ENCODE measurements at regions not wholly inside any gene's neighbourhood (a gene's known extent, or its start where the extent isn't known, plus 50 kb on each side); places are given as distances from the start of the nearest gene placed in this dataset.

- peaks cover 7% of the 10 kb centered on the region for H3K9me3 Mint-ChIP-seq
Observed at GRCh38 chr7:120114626-120115025, 158.3 kb upstream of the KCND2 start.

GRCh38 chr7:120123528-120123927 lies 149.4 kb upstream of the KCND2 start:
- peaks cover 10% of the 10 kb centered on the region for H3K9me3 Mint-ChIP-seq
- no peaks in the 10 kb centered on the region for H3K4me1 Mint-ChIP-seq (ENCODE audit: low read depth in 2 of 2)

More at GRCh38 chr7:120114626-120115025, 158.3 kb upstream of the KCND2 start:
- Mint-ChIP-seq H3K4me1 (ENCODE audit: low read depth in 2 of 2) (no peaks in the 10 kb centered on the region), H3K36me3 (peaks cover 6% of the 10 kb centered on the region), H3K27me3 (no peaks in the 10 kb centered on the region), H3K27ac (no peak overlapping the region), H3K4me3 (no peak overlapping the region)
- ATAC-seq (no peak), DNase-seq (ENCODE audit: low spot score) (no peak)

GRCh38 chr7:120131096-120131839 lies 141.7 kb upstream of the KCND2 start:
- DNase-seq (ENCODE audit: low spot score) (no peak), ATAC-seq (no peak)
- H3K36me3 Mint-ChIP-seq, result peaks cover 7% of the 10 kb centered on the region
- H3K27me3 Mint-ChIP-seq, result no peaks in the 10 kb centered on the region
- peaks cover 19% of the 10 kb centered on the region for H3K9me3 Mint-ChIP-seq
- H3K4me3 Mint-ChIP-seq, result no peak overlapping the region
- no peak overlapping the region for H3K27ac Mint-ChIP-seq
- no peaks in the 10 kb centered on the region for H3K4me1 Mint-ChIP-seq (ENCODE audit: low read depth in 2 of 2)

More at GRCh38 chr7:120123528-120123927, 149.4 kb upstream of the KCND2 start:
- Mint-ChIP-seq H3K4me3 (no peak overlapping the region), H3K36me3 (no peaks in the 10 kb centered on the region), H3K27ac (no peak overlapping the region), H3K27me3 (no peaks in the 10 kb centered on the region)
- DNase-seq (ENCODE audit: low spot score) (no peak), ATAC-seq (no peak)

DNA sequence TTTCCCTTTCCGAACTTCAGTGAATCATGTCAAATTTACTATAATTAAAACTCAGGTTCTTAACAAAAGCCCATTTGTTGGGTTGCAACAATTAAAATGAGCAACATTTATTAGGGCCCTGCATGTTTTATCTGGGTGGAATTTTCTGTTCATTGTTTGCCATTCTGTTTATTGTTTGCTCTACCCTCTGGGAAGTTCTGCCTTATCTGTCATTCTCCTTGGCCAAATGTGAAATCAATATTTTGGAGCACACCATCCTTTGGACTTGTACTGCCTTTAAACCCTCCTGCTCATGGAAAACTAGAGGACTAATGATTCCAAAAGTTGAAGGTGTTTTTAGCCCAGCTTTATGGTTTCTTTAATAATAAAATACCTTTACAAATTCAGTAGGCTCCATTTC lies 134.5 kb upstream of the KCND2 start:
- no peaks in the 10 kb centered on the region for H3K4me1 Mint-ChIP-seq (ENCODE audit: low read depth in 2 of 2)
- peaks cover 15% of the 10 kb centered on the region for H3K9me3 Mint-ChIP-seq
- H3K36me3 Mint-ChIP-seq, result peaks cover 4% of the 10 kb centered on the region
- no peaks in the 10 kb centered on the region for H3K27me3 Mint-ChIP-seq
- no peak for DNase-seq (ENCODE audit: low spot score)
- ATAC-seq, result no peak
- H3K4me3 Mint-ChIP-seq, result no peak overlapping the region
- no peak overlapping the region for H3K27ac Mint-ChIP-seq

GRCh38 chr7:120156476-120156875 lies 116.5 kb upstream of the KCND2 start:
- no peak overlapping the region for H3K4me3 Mint-ChIP-seq
- H3K27ac Mint-ChIP-seq, result no peak overlapping the region
- peaks cover 15% of the 10 kb centered on the region for H3K9me3 Mint-ChIP-seq
- H3K4me1 Mint-ChIP-seq (ENCODE audit: low read depth in 2 of 2), result no peaks in the 10 kb centered on the region
- no peak for DNase-seq (ENCODE audit: low spot score)
- no peaks in the 10 kb centered on the region for H3K27me3 Mint-ChIP-seq
- no peak for ATAC-seq
- peaks cover 4% of the 10 kb centered on the region for H3K36me3 Mint-ChIP-seq

DNA sequence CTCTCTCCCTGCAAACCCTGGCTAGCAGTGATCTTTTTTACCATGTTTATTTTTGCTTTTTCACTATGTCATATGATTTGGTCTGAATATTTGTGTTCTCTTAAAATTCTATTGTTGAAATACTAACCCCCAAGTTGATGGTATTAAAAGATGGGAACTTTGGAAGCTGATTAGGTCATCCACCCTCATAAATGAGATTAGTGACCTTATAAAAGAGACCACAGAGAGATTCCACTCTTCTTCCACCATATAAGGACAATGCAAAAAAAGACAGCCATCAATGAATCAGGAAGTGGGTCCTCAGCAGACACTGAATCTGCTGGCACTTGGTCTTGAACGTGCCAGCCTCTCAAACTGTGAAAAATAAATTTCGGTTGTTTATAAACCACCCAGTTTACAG lies 112.8 kb upstream of the KCND2 start:
- Mint-ChIP-seq H3K27me3 (no peaks in the 10 kb centered on the region), H3K4me3 (no peak overlapping the region), H3K9me3 (peaks cover 10% of the 10 kb centered on the region), H3K27ac (no peak overlapping the region), H3K4me1 (ENCODE audit: low read depth in 2 of 2) (no peaks in the 10 kb centered on the region), H3K36me3 (peaks cover 4% of the 10 kb centered on the region)
- DNase-seq (ENCODE audit: low spot score) (no peak), ATAC-seq (no peak)

GRCh38 chr7:120163449-120163848 lies 109.5 kb upstream of the KCND2 start:
- H3K4me1 Mint-ChIP-seq (ENCODE audit: low read depth in 2 of 2), result no peaks in the 10 kb centered on the region
- H3K27me3 Mint-ChIP-seq, result no peaks in the 10 kb centered on the region
- no peak overlapping the region for H3K27ac Mint-ChIP-seq
- DNase-seq (ENCODE audit: low spot score), result no peak
- no peak overlapping the region for H3K4me3 Mint-ChIP-seq
- H3K9me3 Mint-ChIP-seq, result peaks cover 11% of the 10 kb centered on the region
- H3K36me3 Mint-ChIP-seq, result peaks cover 4% of the 10 kb centered on the region
- ATAC-seq, result no peak

DNA sequence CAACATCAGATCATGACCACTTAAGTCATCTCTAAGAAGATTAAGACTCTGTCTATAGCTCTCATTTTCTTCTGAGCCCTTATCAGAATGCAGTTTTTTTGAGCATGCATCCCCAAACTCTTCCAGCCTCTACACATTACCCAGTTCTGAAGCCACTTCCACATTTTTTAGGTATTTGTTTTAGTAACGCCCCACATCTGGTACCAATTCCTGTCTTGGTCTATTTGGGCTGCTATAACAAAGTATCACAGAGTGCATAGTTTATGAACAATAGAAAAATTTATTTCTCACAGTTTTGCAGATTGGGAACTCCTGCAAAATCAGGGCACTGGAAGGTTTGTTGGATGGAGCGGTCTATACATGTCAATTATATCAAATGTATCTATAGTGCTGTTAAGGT lies 107.7 kb upstream of the KCND2 start:
- Mint-ChIP-seq H3K27ac (no peak overlapping the region), H3K4me1 (ENCODE audit: low read depth in 2 of 2) (no peaks in the 10 kb centered on the region), H3K4me3 (no peak overlapping the region), H3K36me3 (peaks cover 1% of the 10 kb centered on the region), H3K9me3 (peaks cover 7% of the 10 kb centered on the region), H3K27me3 (no peaks in the 10 kb centered on the region)
- DNase-seq (ENCODE audit: low spot score), result no peak
- no peak for ATAC-seq

GRCh38 chr7:120168066-120168465 lies 104.9 kb upstream of the KCND2 start:
- Mint-ChIP-seq H3K36me3 (no peaks in the 10 kb centered on the region), H3K4me1 (ENCODE audit: low read depth in 2 of 2) (no peaks in the 10 kb centered on the region), H3K9me3 (peaks cover 5% of the 10 kb centered on the region), H3K27me3 (no peaks in the 10 kb centered on the region), H3K27ac (no peak overlapping the region), H3K4me3 (no peak overlapping the region)
- no peak for ATAC-seq
- DNase-seq (ENCODE audit: low spot score), result no peak

DNA sequence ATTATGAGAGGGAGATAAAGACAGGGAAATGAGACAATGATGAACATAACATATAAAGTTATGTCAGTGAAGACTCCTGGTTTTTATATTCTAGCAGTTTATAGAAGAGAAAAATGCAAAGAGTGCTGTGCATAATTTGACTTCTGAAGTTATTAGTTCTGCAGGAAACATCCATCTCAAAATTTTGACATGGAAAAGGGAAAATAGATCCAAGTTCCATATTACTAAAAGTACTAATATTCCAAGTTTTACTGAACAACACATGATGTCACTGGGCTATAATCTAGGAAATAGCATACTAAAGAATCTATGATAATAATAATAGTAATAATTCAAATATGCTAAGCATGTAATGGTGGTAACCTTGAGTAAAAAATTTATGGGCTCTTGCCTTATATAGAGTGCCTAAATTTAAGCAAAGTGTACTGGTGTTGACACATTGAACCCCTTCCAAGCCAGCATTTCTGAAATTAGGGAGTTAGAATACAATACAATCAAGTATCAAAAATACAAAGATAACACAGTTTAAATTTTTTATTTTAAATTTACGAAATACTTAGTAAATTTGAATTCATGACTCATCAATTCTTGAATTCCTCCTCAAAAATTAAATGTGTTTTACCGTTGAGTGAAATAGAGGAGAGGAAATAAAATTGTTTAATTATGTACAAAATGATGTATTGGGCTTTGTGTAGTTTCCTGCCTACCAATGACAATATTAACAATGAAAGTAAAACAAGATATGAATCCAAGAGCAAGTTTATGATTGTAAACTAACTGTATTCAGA lies 102.8 kb upstream of the KCND2 start:
- H3K9me3 Mint-ChIP-seq, result peaks cover 3% of the 10 kb centered on the region
- no peak overlapping the region for H3K27ac Mint-ChIP-seq
- ATAC-seq (no peak), DNase-seq (ENCODE audit: low spot score) (no peak)
- H3K4me3 Mint-ChIP-seq, result no peak overlapping the region
- H3K27me3 Mint-ChIP-seq, result no peaks in the 10 kb centered on the region
- no peaks in the 10 kb centered on the region for H3K36me3 Mint-ChIP-seq
- no peaks in the 10 kb centered on the region for H3K4me1 Mint-ChIP-seq (ENCODE audit: low read depth in 2 of 2)

GRCh38 chr7:120170834-120171233 lies 102.1 kb upstream of the KCND2 start:
- Mint-ChIP-seq H3K36me3 (no peaks in the 10 kb centered on the region), H3K27me3 (no peaks in the 10 kb centered on the region), H3K27ac (no peak overlapping the region), H3K9me3 (peaks cover 3% of the 10 kb centered on the region), H3K4me3 (no peak overlapping the region), H3K4me1 (ENCODE audit: low read depth in 2 of 2) (no peaks in the 10 kb centered on the region)
- no peak for ATAC-seq
- no peak for DNase-seq (ENCODE audit: low spot score)

DNA sequence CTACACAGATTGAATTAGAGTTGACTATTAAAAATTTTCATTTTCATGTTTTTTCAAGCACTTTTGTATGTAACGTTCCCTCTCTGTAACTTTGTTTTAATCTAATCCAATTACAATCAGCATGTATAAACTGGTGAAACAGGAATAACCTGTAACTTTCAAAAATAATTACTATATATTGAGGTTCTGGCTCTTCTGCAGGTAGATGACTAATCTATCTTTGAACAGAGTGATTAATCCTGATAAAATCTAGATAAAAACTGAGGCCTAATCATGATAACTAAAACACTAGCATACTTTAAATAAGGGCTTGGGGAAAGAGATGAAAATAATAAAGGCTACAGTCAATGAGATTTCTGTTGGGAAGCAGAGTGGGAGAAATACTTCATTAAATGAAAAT lies 101.6 kb upstream of the KCND2 start:
- Mint-ChIP-seq H3K27ac (no peak overlapping the region), H3K27me3 (no peaks in the 10 kb centered on the region), H3K9me3 (no peaks in the 10 kb centered on the region), H3K36me3 (no peaks in the 10 kb centered on the region), H3K4me1 (ENCODE audit: low read depth in 2 of 2) (no peaks in the 10 kb centered on the region), H3K4me3 (no peak overlapping the region)
- ATAC-seq, result no peak
- no peak for DNase-seq (ENCODE audit: low spot score)

GRCh38 chr7:120180221-120180620 lies 92.8 kb upstream of the KCND2 start:
- no peaks in the 10 kb centered on the region for H3K27me3 Mint-ChIP-seq
- DNase-seq (ENCODE audit: low spot score) (no peak), ATAC-seq (no peak)
- no peaks in the 10 kb centered on the region for H3K36me3 Mint-ChIP-seq
- no peaks in the 10 kb centered on the region for H3K4me1 Mint-ChIP-seq (ENCODE audit: low read depth in 2 of 2)
- H3K9me3 Mint-ChIP-seq, result peaks cover 15% of the 10 kb centered on the region
- H3K27ac Mint-ChIP-seq, result no peak overlapping the region
- no peak overlapping the region for H3K4me3 Mint-ChIP-seq

DNA sequence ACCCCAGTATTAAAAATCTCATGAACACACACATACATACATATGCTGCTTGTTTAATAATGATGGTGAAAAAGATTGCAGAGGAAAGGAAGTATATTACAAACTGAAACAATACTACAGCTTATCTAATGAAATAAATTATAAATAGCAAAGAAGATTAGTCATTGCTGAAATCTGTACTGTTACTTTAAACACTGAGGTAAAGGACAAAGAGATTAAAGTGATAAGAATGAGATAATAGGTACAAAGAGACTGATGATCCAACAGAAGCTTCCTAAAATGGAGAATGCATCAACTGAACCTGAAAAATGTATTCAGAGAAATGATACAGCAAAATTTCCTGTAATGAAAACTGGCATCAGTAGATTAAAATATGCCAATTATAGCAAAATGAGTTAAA lies 91.5 kb upstream of the KCND2 start:
- Mint-ChIP-seq H3K4me1 (ENCODE audit: low read depth in 2 of 2) (no peaks in the 10 kb centered on the region), H3K27me3 (no peaks in the 10 kb centered on the region), H3K27ac (no peak overlapping the region), H3K9me3 (peaks cover 15% of the 10 kb centered on the region), H3K4me3 (no peak overlapping the region), H3K36me3 (no peaks in the 10 kb centered on the region)
- ATAC-seq, result no peak
- DNase-seq (ENCODE audit: low spot score), result no peak

Data from natural killer cell treated with Interleukin-12 subunit alpha and Interleukin-12 subunit beta and Interleukin-15 and Interleukin-18, amount 100 ng/mL, for 72 hours (primary cell).